Erythroblast (primary cell): ENCODE measurements at regions not wholly inside any gene's neighbourhood (a gene's known extent, or its start where the extent isn't known, plus 50 kb on each side); places are given as distances from the start of the nearest gene placed in this dataset.
"Not testable (repeated sequence)": the region's sequence is repeated elsewhere in the genome, so short reads cannot be mapped to it uniquely, and the experiment has no call there.

Experiments used
- DNase-seq, 2 experiments: peaks; one replicate each; lab custom pipeline; 2025; lab: John Stamatoyannopoulos, UW
- GATA1 ChIP-seq: IDR thresholded peaks from 2 replicates; pipeline ENCODE4 v1.6.1; 2011; ENCODE audit warnings: low read depth, mild to moderate bottlenecking, control low read depth, low read length, moderate library complexity
- POLR2A ChIP-seq: IDR thresholded peaks from 2 replicates; pipeline ENCODE4 v1.6.1; 2011; ENCODE audit warnings: mild to moderate bottlenecking, low read length

GRCh38 chr10:121352231-121352855 is 245.9 kb downstream of the FGFR2 start:
- no peak for TF ChIP-seq GATA1
- no peak for DNase-seq

GRCh38 chr10:121355161-121355560 is 243.1 kb downstream of the FGFR2 start:
- TF ChIP-seq POLR2A (no peak), GATA1 (no peak)
- no peak for DNase-seq

- DNase-seq, result no peak
- no peak for TF ChIP-seq POLR2A
- TF ChIP-seq GATA1, result no peak
Observed at GRCh38 chr10:121356183-121356582, 242.1 kb downstream of the FGFR2 start.

- no peak for TF ChIP-seq GATA1
- no peak for TF ChIP-seq POLR2A
- DNase-seq, result no peak
Observed at GRCh38 chr10:121357401-121357800, 240.8 kb downstream of the FGFR2 start.

GRCh38 chr10:121362026-121362425 is 236.2 kb downstream of the FGFR2 start:
- DNase-seq, result no peak
- no peak for TF ChIP-seq GATA1
- no peak for TF ChIP-seq POLR2A

- no peak for TF ChIP-seq GATA1
- no peak for TF ChIP-seq POLR2A
- DNase-seq, result no peak
Observed at GRCh38 chr10:121365566-121365965, 232.7 kb downstream of the FGFR2 start.

- TF ChIP-seq GATA1, result no peak
- TF ChIP-seq POLR2A, result no peak
- DNase-seq, result no peak
Observed at GRCh38 chr10:121368347-121369025, 229.8 kb downstream of the FGFR2 start.

GRCh38 chr10:121369616-121370015 is 228.6 kb downstream of the FGFR2 start:
- TF ChIP-seq GATA1 (no peak), POLR2A (no peak)
- no peak for DNase-seq

GRCh38 chr10:121371836-121372235 is 226.4 kb downstream of the FGFR2 start:
- no peak for TF ChIP-seq GATA1
- TF ChIP-seq POLR2A, result no peak

GRCh38 chr10:121373411-121373810 is 224.8 kb downstream of the FGFR2 start:
- TF ChIP-seq POLR2A, result no peak
- TF ChIP-seq GATA1, result no peak
- no peak for DNase-seq

More at GRCh38 chr10:121371836-121372235, 226.4 kb downstream of the FGFR2 start:
- DNase-seq, result no peak

GRCh38 chr10:121374121-121374520 is 224.1 kb downstream of the FGFR2 start:
- TF ChIP-seq POLR2A, result no peak
- no peak for TF ChIP-seq GATA1
- DNase-seq, result no peak

- no peak for TF ChIP-seq POLR2A
- TF ChIP-seq GATA1, result no peak
- no peak for DNase-seq
Observed at GRCh38 chr10:121375172-121375571, 223.1 kb downstream of the FGFR2 start.

GRCh38 chr10:121378251-121378801 is 219.9 kb downstream of the FGFR2 start:
- no peak for DNase-seq
- TF ChIP-seq POLR2A, result no peak
- TF ChIP-seq GATA1, result no peak

GRCh38 chr10:121379013-121379412 is 219.2 kb downstream of the FGFR2 start:
- DNase-seq, result no peak
- TF ChIP-seq POLR2A (no peak), GATA1 (no peak)

GRCh38 chr10:121380211-121380610 is 218.0 kb downstream of the FGFR2 start:
- TF ChIP-seq GATA1 (no peak), POLR2A (no peak)
- DNase-seq, result no peak

- not testable (repeated sequence) for DNase-seq
Observed at GRCh38 chr10:121382029-121382520, 216.2 kb downstream of the FGFR2 start.
